GM19467 (cell line): ENCODE measurements at regions not wholly inside any gene's neighbourhood (a gene's known extent, or its start where the extent isn't known, plus 50 kb on each side); places are given as distances from the start of the nearest gene placed in this dataset.
"Not testable (repeated sequence)": the region's sequence is repeated elsewhere in the genome, so short reads cannot be mapped to it uniquely, and the experiment has no call there.

Experiments used
- ATAC-seq: cut with Tn5 transposase; IDR thresholded peaks from one replicate; pipeline ENCODE4 v1.9.1; 2021; ENCODE audit warnings: mild to moderate bottlenecking, moderate library complexity; ENCODE audit not compliant: unreplicated experiment

GRCh38 chr4:49322610-49323572, 336.8 kb downstream of the CWH43 start:
- not testable (repeated sequence) for ATAC-seq

- not testable (repeated sequence) for ATAC-seq
Observed at GRCh38 chr4:49323573-49323940, 337.5 kb downstream of the CWH43 start.
